ENCODE measurements at regions not wholly inside any gene's neighbourhood (a gene's known extent, or its start where the extent isn't known, plus 50 kb on each side); places are given as distances from the start of the nearest gene placed in this dataset.

DNA sequence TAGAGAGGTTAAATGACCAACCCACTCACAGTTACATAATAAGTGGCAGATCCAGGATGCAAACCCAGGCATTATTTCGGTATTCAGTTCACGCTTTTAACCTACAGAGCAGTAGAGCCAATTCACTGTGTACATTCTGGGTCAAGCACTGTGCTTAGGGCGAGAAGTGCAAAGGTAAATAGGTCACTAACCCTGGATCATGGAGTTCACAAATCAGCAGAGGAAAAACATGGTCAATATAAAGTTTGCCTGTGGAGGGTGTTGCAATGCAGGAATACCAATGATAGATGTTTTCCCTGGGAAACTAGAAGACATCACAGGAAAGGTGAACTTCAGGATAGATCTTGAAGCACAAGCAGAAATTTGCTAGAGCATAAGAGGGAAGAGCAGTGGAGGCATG lies 253.4 kb upstream of the NFIA start:
- TF ChIP-seq EP300 (conservative IDR thresholded peaks at IDR 0.05; ENCODE audit: poor library complexity, severe bottlenecking) (no peak), POLR2AphosphoS5 (IDR thresholded peaks at IDR 0.05) (no peak), EZH2 (IDR thresholded peaks at IDR 0.05; ENCODE audit: borderline replicate concordance, insufficient read depth, low read length, poor library complexity, severe bottlenecking) (no peak), RAD21 (conservative IDR thresholded peaks at IDR 0.05) (no peak)
- TF ChIP-seq, protein P1, sequence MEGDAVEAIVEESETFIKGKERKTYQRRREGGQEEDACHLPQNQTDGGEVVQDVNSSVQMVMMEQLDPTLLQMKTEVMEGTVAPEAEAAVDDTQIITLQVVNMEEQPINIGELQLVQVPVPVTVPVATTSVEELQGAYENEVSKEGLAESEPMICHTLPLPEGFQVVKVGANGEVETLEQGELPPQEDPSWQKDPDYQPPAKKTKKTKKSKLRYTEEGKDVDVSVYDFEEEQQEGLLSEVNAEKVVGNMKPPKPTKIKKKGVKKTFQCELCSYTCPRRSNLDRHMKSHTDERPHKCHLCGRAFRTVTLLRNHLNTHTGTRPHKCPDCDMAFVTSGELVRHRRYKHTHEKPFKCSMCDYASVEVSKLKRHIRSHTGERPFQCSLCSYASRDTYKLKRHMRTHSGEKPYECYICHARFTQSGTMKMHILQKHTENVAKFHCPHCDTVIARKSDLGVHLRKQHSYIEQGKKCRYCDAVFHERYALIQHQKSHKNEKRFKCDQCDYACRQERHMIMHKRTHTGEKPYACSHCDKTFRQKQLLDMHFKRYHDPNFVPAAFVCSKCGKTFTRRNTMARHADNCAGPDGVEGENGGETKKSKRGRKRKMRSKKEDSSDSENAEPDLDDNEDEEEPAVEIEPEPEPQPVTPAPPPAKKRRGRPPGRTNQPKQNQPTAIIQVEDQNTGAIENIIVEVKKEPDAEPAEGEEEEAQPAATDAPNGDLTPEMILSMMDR (IDR thresholded peaks at IDR 0.05; ENCODE audit: poor library complexity, severe bottlenecking), result no peak
- TF ChIP-seq, protein P2, sequence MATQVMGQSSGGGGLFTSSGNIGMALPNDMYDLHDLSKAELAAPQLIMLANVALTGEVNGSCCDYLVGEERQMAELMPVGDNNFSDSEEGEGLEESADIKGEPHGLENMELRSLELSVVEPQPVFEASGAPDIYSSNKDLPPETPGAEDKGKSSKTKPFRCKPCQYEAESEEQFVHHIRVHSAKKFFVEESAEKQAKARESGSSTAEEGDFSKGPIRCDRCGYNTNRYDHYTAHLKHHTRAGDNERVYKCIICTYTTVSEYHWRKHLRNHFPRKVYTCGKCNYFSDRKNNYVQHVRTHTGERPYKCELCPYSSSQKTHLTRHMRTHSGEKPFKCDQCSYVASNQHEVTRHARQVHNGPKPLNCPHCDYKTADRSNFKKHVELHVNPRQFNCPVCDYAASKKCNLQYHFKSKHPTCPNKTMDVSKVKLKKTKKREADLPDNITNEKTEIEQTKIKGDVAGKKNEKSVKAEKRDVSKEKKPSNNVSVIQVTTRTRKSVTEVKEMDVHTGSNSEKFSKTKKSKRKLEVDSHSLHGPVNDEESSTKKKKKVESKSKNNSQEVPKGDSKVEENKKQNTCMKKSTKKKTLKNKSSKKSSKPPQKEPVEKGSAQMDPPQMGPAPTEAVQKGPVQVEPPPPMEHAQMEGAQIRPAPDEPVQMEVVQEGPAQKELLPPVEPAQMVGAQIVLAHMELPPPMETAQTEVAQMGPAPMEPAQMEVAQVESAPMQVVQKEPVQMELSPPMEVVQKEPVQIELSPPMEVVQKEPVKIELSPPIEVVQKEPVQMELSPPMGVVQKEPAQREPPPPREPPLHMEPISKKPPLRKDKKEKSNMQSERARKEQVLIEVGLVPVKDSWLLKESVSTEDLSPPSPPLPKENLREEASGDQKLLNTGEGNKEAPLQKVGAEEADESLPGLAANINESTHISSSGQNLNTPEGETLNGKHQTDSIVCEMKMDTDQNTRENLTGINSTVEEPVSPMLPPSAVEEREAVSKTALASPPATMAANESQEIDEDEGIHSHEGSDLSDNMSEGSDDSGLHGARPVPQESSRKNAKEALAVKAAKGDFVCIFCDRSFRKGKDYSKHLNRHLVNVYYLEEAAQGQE (IDR thresholded peaks at IDR 0.05; ENCODE audit: borderline replicate concordance), result no peak
